ENCODE measurements at regions not wholly inside any gene's neighbourhood (a gene's known extent, or its start where the extent isn't known, plus 50 kb on each side); places are given as distances from the start of the nearest gene placed in this dataset.

DNA sequence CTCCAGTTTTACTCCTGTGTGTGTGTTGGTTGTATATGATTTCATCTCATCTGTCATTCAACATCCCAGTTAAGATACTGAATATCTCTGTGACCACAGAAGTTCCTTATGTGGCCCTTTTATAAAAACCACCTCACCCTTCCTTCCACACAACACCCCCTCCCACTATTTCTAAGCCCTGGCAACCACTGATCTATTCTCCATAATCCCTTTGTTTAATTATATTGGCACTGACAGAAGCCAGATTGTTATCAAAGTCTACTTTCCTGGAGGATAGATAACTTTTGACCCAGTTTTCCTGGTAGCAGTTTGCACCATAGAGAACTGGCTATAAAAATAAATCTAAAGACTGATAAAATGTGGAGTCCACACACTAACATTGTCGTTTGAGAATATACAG lies 902.8 kb downstream of the SLC16A7 start:
- Histone ChIP-seq H3K27me3 (ENCODE audit: control insufficient read depth, insufficient read depth, low read length) (no peaks in the 10 kb centered on the region), H3K27ac (ENCODE audit: low read depth, low read length) (no peak overlapping the region), H3K9me3 (ENCODE audit: control insufficient read depth, insufficient read depth, low read length) (no peaks in the 10 kb centered on the region), H3K4me3 (ENCODE audit: low read depth, low read length) (no peak overlapping the region)
- TF ChIP-seq CTCF (IDR thresholded peaks at IDR 0.05; ENCODE audit: low read depth, low read length), result no peak
- DNase-seq (ENCODE audit: low read depth, low spot score), result no peak
- POLR2A ChIA-PET, result no interaction called here
- CTCF ChIA-PET, result no interaction called here

GRCh38 chr12:60501124-60501729 lies 905.4 kb downstream of the SLC16A7 start:
- ChIA-PET CTCF (no interaction called here), POLR2A (no interaction called here)
- TF ChIP-seq CTCF (IDR thresholded peaks at IDR 0.05; ENCODE audit: low read depth, low read length), result no peak
- no peak for DNase-seq (ENCODE audit: low read depth, low spot score)
- H3K9me3 ChIP-seq (ENCODE audit: control insufficient read depth, insufficient read depth, low read length), result no peaks in the 10 kb centered on the region
- H3K27me3 ChIP-seq (ENCODE audit: control insufficient read depth, insufficient read depth, low read length), result no peaks in the 10 kb centered on the region
- H3K27ac ChIP-seq (ENCODE audit: low read depth, low read length), result no peak overlapping the region
- no peak overlapping the region for H3K4me3 ChIP-seq (ENCODE audit: low read depth, low read length)

DNA sequence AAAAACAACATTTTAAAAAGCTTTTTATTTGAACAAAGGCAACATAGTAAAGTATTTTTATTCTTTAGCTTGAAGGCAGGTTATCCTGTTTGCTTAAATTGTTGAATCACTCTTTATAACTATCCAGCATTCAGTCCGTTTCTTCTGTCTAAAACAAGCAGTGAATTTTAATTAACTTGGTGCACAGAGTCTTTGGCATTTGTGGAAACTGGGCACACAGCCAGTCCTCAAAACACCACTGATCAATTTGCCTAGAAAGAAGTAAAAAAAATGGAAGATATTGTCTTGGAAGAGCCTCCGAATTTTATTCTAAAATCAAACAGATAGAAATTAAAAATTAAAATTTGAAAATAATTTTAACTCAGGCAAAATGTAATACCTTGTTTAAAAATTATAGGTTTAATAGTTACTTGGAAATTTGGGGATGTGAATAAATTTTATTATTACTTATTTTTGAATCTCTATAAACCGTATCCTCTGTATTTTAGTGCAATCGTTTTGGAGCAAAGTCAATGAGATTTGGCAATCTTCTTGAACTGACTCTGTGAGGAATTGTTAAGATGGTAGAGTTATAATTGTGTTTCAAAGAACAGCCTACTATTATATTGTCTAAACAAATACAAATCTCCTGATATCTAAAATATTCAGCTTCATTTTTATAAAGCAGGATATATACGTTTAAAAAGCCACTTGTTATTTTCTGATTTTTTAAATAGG lies 927.0 kb downstream of the SLC16A7 start:
- no peak overlapping the region for H3K27ac ChIP-seq (ENCODE audit: low read depth, low read length)
- no peaks in the 10 kb centered on the region for H3K9me3 ChIP-seq (ENCODE audit: control insufficient read depth, insufficient read depth, low read length)
- DNase-seq (ENCODE audit: low read depth, low spot score), result no peak
- ChIA-PET POLR2A (no interaction called here), CTCF (no interaction called here)
- H3K27me3 ChIP-seq (ENCODE audit: control insufficient read depth, insufficient read depth, low read length), result no peaks in the 10 kb centered on the region
- no peak for TF ChIP-seq CTCF (IDR thresholded peaks at IDR 0.05; ENCODE audit: low read depth, low read length)
- H3K4me3 ChIP-seq (ENCODE audit: low read depth, low read length), result no peak overlapping the region

DNA sequence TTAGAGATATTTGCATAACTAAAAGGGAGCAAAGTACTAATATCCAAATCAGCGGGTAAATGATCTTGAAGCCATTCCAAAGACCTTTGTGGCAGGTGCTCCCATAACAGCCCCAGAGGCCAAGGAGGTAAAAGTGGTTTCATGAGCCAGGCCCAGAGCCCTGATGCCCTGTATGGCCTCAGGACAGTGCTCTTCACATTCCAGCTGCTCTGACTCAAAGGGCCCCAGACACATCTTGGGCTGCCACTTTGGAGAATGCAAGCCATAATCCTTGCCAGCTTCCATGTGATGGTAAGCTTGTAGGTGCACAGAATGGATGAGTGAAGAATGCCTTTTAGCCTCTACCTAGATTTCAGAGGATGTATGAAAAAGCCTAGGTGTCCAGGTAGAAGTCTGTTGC lies 933.4 kb downstream of the SLC16A7 start:
- Histone ChIP-seq H3K9me3 (ENCODE audit: control insufficient read depth, insufficient read depth, low read length) (no peaks in the 10 kb centered on the region), H3K27me3 (ENCODE audit: control insufficient read depth, insufficient read depth, low read length) (no peaks in the 10 kb centered on the region), H3K4me3 (ENCODE audit: low read depth, low read length) (no peak overlapping the region), H3K27ac (ENCODE audit: low read depth, low read length) (no peak overlapping the region)
- POLR2A ChIA-PET, result no interaction called here
- CTCF ChIA-PET, result no interaction called here
- no peak for DNase-seq (ENCODE audit: low read depth, low spot score)
- no peak for TF ChIP-seq CTCF (IDR thresholded peaks at IDR 0.05; ENCODE audit: low read depth, low read length)

- no peaks in the 10 kb centered on the region for H3K27me3 ChIP-seq (ENCODE audit: control insufficient read depth, insufficient read depth, low read length)
- H3K4me3 ChIP-seq (ENCODE audit: low read depth, low read length), result no peak overlapping the region
- no peak for DNase-seq (ENCODE audit: low read depth, low spot score)
- ChIA-PET POLR2A (no interaction called here), CTCF (no interaction called here)
- TF ChIP-seq CTCF (IDR thresholded peaks at IDR 0.05; ENCODE audit: low read depth, low read length), result no peak
- no peaks in the 10 kb centered on the region for H3K9me3 ChIP-seq (ENCODE audit: control insufficient read depth, insufficient read depth, low read length)
- H3K27ac ChIP-seq (ENCODE audit: low read depth, low read length), result no peak overlapping the region
Observed at GRCh38 chr12:60529723-60530122, 933.9 kb downstream of the SLC16A7 start.
